HG02678 (cell line): ENCODE measurements at regions not wholly inside any gene's neighbourhood (a gene's known extent, or its start where the extent isn't known, plus 50 kb on each side); places are given as distances from the start of the nearest gene placed in this dataset.
"Not testable (repeated sequence)": the region's sequence is repeated elsewhere in the genome, so short reads cannot be mapped to it uniquely, and the experiment has no call there.

Experiments used
- ATAC-seq: cut with Tn5 transposase; IDR thresholded peaks from one replicate; pipeline ENCODE4 v1.9.1; 2021; ENCODE audit warnings: mild to moderate bottlenecking, moderate library complexity; ENCODE audit not compliant: unreplicated experiment

GRCh38 chr20:47867831-47868230 is 82.5 kb upstream of the SULF2 start:
- no peak for ATAC-seq

GRCh38 chr20:47866480-47866879 is 81.2 kb upstream of the SULF2 start:
- no peak for ATAC-seq

GRCh38 chr20:47865912-47866311 is 80.6 kb upstream of the SULF2 start:
- ATAC-seq, result no peak

- ATAC-seq, result no peak
Observed at GRCh38 chr20:47865451-47865850, 80.2 kb upstream of the SULF2 start.

- no peak for ATAC-seq
Observed at GRCh38 chr20:47863981-47864380, 78.7 kb upstream of the SULF2 start.

GRCh38 chr20:47863315-47863965 is 78.2 kb upstream of the SULF2 start:
- ATAC-seq, result no peak

GRCh38 chr20:47862574-47863240 is 77.4 kb upstream of the SULF2 start:
- ATAC-seq, result no peak

GRCh38 chr20:47861116-47861515 is 75.8 kb upstream of the SULF2 start:
- no peak for ATAC-seq

GRCh38 chr20:47860049-47860830 is 75.0 kb upstream of the SULF2 start:
- no peak for ATAC-seq

GRCh38 chr20:47859278-47859677 is 74.0 kb upstream of the SULF2 start:
- ATAC-seq, result no peak

GRCh38 chr20:47857569-47858464 is 72.5 kb upstream of the SULF2 start:
- ATAC-seq, result no peak

GRCh38 chr20:47857187-47857568 is 71.9 kb upstream of the SULF2 start:
- ATAC-seq, result no peak

- no peak for ATAC-seq
Observed at GRCh38 chr20:47855799-47856198, 70.5 kb upstream of the SULF2 start.

- no peak for ATAC-seq
Observed at GRCh38 chr20:47854687-47855212, 69.5 kb upstream of the SULF2 start.

GRCh38 chr20:47851774-47852173 is 66.5 kb upstream of the SULF2 start:
- no peak for ATAC-seq

GRCh38 chr20:47850146-47850545 is 64.9 kb upstream of the SULF2 start:
- no peak for ATAC-seq

- ATAC-seq, result no peak
Observed at GRCh38 chr20:47849596-47849995, 64.3 kb upstream of the SULF2 start.

- ATAC-seq, result no peak
Observed at GRCh38 chr20:47849006-47849405, 63.7 kb upstream of the SULF2 start.

- ATAC-seq, result not testable (repeated sequence)
Observed at GRCh38 chr20:47848534-47848933, 63.3 kb upstream of the SULF2 start.

- ATAC-seq, result no peak
Observed at GRCh38 chr20:47847884-47848485, 62.7 kb upstream of the SULF2 start.
